Thymus (tissue), 11 donors: ENCODE measurements at regions not wholly inside any gene's neighbourhood (a gene's known extent, or its start where the extent isn't known, plus 50 kb on each side); places are given as distances from the start of the nearest gene placed in this dataset.
"Not testable (repeated sequence)": the region's sequence is repeated elsewhere in the genome, so short reads cannot be mapped to it uniquely, and the experiment has no call there.

Source experiments
- DNase-seq, 9 donors: peaks; one replicate each; pipeline ENCODE4 v3.0.0-alpha.2; 2013; ENCODE audit warnings: low spot score in 9 of 9, low read depth in 6 of 9, missing footprints in 1 of 9
- H3K27ac ChIP-seq, 2 donors: one replicate each; pipeline ENCODE4 v1.5.1; 2013; ENCODE audit warnings: control low read depth in 1 of 2, low read depth in 1 of 2, low read length in 1 of 2, mild to moderate bottlenecking in 1 of 2, moderate library complexity in 1 of 2
- H3K27me3 ChIP-seq, 2 donors: one replicate each; pipeline ENCODE4 v1.5.1; 2013; ENCODE audit warnings: low read length in 1 of 2; ENCODE audit not compliant: control insufficient read depth in 2 of 2, insufficient read depth in 1 of 2
- H3K36me3 ChIP-seq, 2 donors: one replicate each; pipeline ENCODE4 v1.5.1; 2013; ENCODE audit warnings: low read length in 1 of 2, mild to moderate bottlenecking in 1 of 2, moderate library complexity in 1 of 2; ENCODE audit not compliant: control insufficient read depth in 2 of 2, insufficient read depth in 2 of 2
- H3K4me1 ChIP-seq, 2 donors: one replicate each; pipeline ENCODE4 v1.5.1; 2013; ENCODE audit warnings: low read length in 2 of 2; ENCODE audit not compliant: control insufficient read depth in 2 of 2, insufficient read depth in 2 of 2
- H3K4me3 ChIP-seq, 2 donors: one replicate each; pipeline ENCODE4 v1.5.1; 2013; ENCODE audit warnings: low read length in 2 of 2, control low read depth in 1 of 2, mild to moderate bottlenecking in 1 of 2
- H3K9me3 ChIP-seq, 2 donors: one replicate each; pipeline ENCODE4 v1.5.1; 2013; ENCODE audit warnings: low read length in 1 of 2, mild to moderate bottlenecking in 1 of 2; ENCODE audit not compliant: control insufficient read depth in 2 of 2, insufficient read depth in 1 of 2
- WGBS: extraction: QIAGEN DNeasy Blood & Tissue Kit; methylation state at CpG from one replicate; pipeline ENCODE4 v1.1.7; 2013; 5-methylcytosine and 5-hydroxymethylcytosine counted together
- donor health status: healthy.

GRCh38 chr17:22221344-22221743 is 529.0 kb downstream of the KCNJ18 start:
- H3K27ac ChIP-seq, result no peak overlapping the region
- no peaks in the 10 kb centered on the region for H3K4me1 ChIP-seq
- no peak for DNase-seq
- H3K27me3 ChIP-seq, result no peaks in the 10 kb centered on the region
- H3K4me3 ChIP-seq, result no peak overlapping the region
- 74% methylated on average over 8 of the region's 8 CpGs for WGBS
- H3K9me3 ChIP-seq, result peaks cover 3 to 19% of the 10 kb centered on the region in 2 donors
- no peaks in the 10 kb centered on the region for H3K36me3 ChIP-seq

- not testable (repeated sequence) for DNase-seq, H3K27me3 ChIP-seq, H3K36me3 ChIP-seq, H3K4me1 ChIP-seq, H3K9me3 ChIP-seq, H3K27ac ChIP-seq, H3K4me3 ChIP-seq
- WGBS, result 97% methylated on average over 3 of the region's 3 CpGs
Observed at GRCh38 chr17:22226477-22226876, 534.2 kb downstream of the KCNJ18 start.

- not testable (repeated sequence) for H3K36me3 ChIP-seq, DNase-seq, H3K4me3 ChIP-seq, H3K27me3 ChIP-seq, H3K9me3 ChIP-seq, H3K27ac ChIP-seq, H3K4me1 ChIP-seq
- WGBS, result 78% methylated on average over 3 of the region's 3 CpGs
Observed at GRCh38 chr17:22226932-22227331, 534.6 kb downstream of the KCNJ18 start.

- H3K9me3 ChIP-seq, H3K27ac ChIP-seq, DNase-seq, H3K4me3 ChIP-seq, H3K36me3 ChIP-seq, H3K27me3 ChIP-seq, H3K4me1 ChIP-seq: not testable (repeated sequence)
- WGBS, result 81% methylated on average over 5 of the region's 5 CpGs
Observed at GRCh38 chr17:22227699-22228553, 535.6 kb downstream of the KCNJ18 start.

- H3K36me3 ChIP-seq, H3K4me3 ChIP-seq, H3K4me1 ChIP-seq, H3K9me3 ChIP-seq, DNase-seq, H3K27me3 ChIP-seq, H3K27ac ChIP-seq: not testable (repeated sequence)
- WGBS, result 75% methylated on average over 5 of the region's 5 CpGs
Observed at GRCh38 chr17:22229821-22230220, 537.5 kb downstream of the KCNJ18 start.

GRCh38 chr17:22233382-22233781 is 541.1 kb downstream of the KCNJ18 start:
- 93% methylated on average over 1 of the region's 1 CpG for WGBS
- peaks cover 0 to 1% of the 10 kb centered on the region in 2 donors for H3K9me3 ChIP-seq

GRCh38 chr17:22242472-22242871 is 550.1 kb downstream of the KCNJ18 start:
- DNase-seq, result no peak
- no peak overlapping the region for H3K4me3 ChIP-seq
- no peaks in the 10 kb centered on the region for H3K4me1 ChIP-seq
- H3K36me3 ChIP-seq, result no peaks in the 10 kb centered on the region
- whole genome bisulfite sequencing, result 88% methylated on average over 1 of the region's 1 CpG
- no peaks in the 10 kb centered on the region for H3K27me3 ChIP-seq
- H3K9me3 ChIP-seq, result peaks cover 0 to 1% of the 10 kb centered on the region in 2 donors
- no peak overlapping the region for H3K27ac ChIP-seq

More at GRCh38 chr17:22233382-22233781, 541.1 kb downstream of the KCNJ18 start:
- no peak for DNase-seq
- Histone ChIP-seq H3K27me3 (no peaks in the 10 kb centered on the region), H3K27ac (no peak overlapping the region), H3K4me3 (no peak overlapping the region), H3K4me1 (no peaks in the 10 kb centered on the region), H3K36me3 (no peaks in the 10 kb centered on the region)

GRCh38 chr17:22251498-22251897 is 559.2 kb downstream of the KCNJ18 start:
- DNase-seq, result no peak
- WGBS, result 70% methylated on average over 2 of the region's 2 CpGs
- H3K36me3 ChIP-seq, result no peaks in the 10 kb centered on the region
- no peak overlapping the region for H3K27ac ChIP-seq
- no peaks in the 10 kb centered on the region for H3K4me1 ChIP-seq
- no peak overlapping the region for H3K4me3 ChIP-seq
- no peaks in the 10 kb centered on the region for H3K27me3 ChIP-seq
- no peaks in the 10 kb centered on the region for H3K9me3 ChIP-seq

GRCh38 chr17:22253007-22253406 is 560.7 kb downstream of the KCNJ18 start:
- Histone ChIP-seq H3K36me3 (no peaks in the 10 kb centered on the region), H3K9me3 (no peaks in the 10 kb centered on the region), H3K27me3 (no peaks in the 10 kb centered on the region), H3K4me1 (no peaks in the 10 kb centered on the region), H3K4me3 (no peak overlapping the region), H3K27ac (no peak overlapping the region)
- DNase-seq, result no peak
- 75% methylated on average over 1 of the region's 1 CpG for WGBS
